GM18505 (cell line): ENCODE measurements at regions not wholly inside any gene's neighbourhood (a gene's known extent, or its start where the extent isn't known, plus 50 kb on each side); places are given as distances from the start of the nearest gene placed in this dataset.
"Not testable (repeated sequence)": the region's sequence is repeated elsewhere in the genome, so short reads cannot be mapped to it uniquely, and the experiment has no call there.

Source experiments
- ATAC-seq: cut with Tn5 transposase; IDR thresholded peaks from one replicate; pipeline ENCODE4 v1.9.1; 2021; ENCODE audit not compliant: unreplicated experiment
- POLR2A ChIP-seq: IDR thresholded peaks from 4 replicates; pipeline ENCODE4 v1.6.1; 2011; ENCODE audit warnings: borderline replicate concordance; ENCODE audit not compliant: insufficient read depth, insufficient read length; ENCODE audit errors: extremely low read depth

DNA sequence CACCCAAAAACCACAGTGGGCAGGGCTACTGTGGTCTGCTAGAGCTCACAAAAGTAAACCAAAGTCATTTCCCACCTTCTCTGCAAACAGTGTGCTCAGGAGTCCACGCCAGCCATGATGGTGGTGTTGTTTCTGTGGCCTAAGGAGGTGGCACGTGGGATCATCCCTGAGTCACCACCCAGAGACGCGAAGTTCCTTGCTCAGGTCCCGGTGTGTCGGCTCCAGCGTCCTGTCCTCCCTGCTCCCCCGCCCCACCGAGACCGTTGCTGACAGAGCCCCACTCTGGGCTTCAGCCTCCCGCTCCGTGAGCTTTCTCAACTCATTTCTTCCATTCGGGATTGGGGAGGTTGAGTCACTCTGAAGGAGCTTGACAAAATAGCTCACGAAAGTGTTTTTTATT lies 118.7 kb downstream of the NPTX2 start:
- ATAC-seq, result no peak
- TF ChIP-seq POLR2A, result no peak

DNA sequence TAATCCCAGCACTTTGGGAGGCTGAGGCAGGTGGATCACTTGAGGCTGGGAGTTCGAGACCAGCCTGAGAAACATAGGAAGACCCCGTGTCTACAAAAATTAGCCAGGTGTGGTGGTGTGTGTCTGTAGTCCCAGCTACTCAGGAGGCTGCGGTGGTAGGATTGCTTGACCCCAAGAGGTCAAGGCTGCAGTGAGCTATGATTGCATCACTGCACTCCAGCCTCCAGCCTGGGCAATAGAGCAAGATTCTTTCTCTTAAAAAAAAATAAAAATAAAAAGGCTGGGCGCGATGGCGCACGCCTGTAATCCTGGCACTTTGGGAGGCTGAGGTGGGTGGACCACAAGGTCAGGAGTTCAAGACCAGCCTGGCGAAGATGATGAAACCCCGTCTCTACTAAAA lies 119.4 kb downstream of the NPTX2 start:
- not testable (repeated sequence) for ATAC-seq

DNA sequence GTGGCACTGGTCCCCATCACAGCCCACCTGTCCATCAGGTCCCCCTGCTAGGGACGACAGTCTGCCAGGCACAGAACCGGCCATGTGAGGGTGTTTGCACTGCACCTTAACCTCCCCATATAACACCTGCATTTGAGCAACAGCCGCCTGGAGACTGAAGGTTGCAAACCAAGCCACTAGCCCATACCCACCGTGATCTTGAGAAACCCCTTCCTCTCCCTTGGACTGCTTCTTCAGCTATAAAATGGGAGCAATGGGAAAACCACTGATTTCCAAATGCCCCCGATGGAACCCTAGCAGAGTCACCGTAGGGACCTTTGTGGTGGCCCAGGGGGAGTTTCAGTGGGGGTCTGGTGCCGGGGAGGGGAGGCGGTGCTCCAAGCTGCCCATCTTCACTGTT lies 120.1 kb downstream of the NPTX2 start:
- no peak for ATAC-seq
- no peak for TF ChIP-seq POLR2A

DNA sequence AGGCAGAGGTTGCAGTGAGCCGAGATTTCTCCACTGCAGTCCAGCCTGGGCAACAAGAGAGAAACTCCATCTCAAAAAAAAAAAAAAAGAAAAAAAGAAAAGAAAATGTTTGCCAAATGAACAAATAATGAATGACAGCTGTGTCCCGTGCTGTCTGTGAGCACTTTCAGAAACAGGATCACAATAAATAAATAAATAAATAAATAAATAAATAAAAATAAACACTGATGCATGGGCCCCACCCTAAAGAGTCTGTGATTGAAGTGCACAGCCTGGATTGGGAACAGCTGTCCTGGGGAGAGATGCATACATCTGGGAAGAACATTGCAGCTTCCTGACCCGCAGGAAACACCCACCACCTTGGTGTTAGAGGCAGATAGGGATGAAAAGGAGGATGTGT lies 123.6 kb downstream of the NPTX2 start:
- TF ChIP-seq POLR2A, result no peak

DNA sequence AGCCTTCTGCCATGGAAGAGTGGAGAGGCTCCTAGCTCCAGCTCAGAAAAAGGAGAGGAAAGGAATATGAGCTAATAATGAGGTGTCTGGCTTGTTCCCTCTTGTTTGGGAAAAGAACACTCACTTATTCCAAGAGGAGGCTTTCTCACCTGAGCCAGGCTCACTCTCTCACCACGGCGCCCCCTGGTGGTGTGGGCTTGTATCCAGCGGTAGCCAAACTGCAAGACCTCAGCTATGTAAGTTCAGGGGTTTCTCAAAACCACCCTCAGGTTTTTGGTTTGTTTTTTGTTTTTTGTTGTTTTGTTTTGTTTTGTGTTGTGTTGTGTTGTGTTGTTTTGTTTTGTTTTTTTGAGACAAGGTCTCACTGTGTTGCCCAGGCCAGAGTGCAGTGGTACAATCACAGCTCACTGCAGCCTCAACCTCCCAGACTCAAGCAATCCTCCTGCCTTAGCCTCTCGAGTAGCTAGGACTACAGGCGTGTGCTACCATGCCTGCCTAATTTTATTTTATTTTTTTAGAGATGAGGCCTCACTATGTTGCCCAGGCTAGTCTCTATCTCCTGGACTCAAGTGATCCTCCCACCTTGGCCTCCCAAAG lies 124.0 kb downstream of the TMEM130 start:
- no peak for ATAC-seq
- no peak for TF ChIP-seq POLR2A

More for the DNA sequence above, 123.6 kb downstream of the NPTX2 start:
- ATAC-seq, result no peak

DNA sequence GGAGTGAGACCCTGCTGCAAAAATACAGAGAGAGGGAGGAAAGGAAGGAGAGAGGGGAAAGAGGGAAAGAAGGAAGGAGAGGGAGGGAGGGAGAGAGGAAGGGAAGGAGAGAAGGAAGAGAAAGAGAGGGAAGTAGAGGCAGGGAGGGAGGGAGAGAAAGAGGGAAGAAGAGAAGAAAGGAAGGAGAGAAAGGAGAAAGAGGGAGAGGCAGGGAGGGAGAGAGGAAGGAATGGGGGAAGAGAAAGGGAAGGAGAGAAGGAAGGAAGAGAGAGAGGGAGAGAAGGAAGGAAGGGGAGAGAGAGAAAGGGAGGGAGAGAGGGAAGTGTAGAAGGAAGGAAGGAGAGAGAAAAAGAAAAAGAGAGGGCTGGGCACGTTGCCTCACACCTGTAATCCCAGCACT lies 121.7 kb downstream of the TMEM130 start:
- no peak for ATAC-seq
- TF ChIP-seq POLR2A, result no peak

DNA sequence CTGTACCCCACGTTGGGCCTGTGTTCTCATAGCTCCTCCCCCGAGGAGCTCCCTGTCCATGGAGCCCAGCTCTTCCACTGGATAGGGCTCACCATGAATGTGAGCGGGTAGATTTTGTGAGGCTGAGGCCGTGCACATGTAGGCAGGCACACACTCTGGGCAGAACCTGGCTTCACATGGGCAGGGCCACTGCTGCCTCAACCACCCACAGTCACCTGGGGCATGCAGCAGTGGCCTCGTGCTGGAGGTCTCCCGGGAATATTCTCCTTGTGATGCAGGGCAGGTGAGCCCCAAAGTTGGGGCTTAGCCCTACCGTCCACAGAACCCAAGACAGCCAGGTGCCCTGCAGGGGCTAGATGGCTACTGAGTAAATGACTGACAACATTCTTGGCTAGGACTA lies 116.6 kb downstream of the TMEM130 start:
- TF ChIP-seq POLR2A, result no peak
- ATAC-seq, result no peak

DNA sequence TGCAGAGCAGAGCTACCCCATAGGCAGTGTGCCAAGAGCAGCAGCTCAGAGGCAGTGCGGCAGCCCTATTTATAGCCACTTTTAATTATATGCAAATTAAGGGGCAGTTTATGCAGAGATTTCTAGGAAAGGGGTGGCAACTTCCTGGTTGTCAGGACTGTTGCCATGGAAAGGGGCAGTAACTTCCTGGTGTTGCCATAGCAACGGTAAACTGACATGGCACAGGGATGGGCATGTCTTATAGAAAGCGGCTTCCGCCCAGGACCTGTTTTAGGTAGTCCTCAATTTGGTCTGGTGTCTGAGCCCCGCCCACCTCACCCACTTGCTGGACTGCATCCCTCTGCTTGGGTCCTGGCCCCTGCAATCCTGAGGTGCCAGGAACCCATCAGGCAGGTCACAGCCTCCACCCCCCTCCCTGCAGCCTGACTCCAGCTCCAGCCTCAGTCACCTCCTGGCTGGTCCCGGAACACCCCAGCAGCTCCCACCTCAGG lies 115.8 kb downstream of the TMEM130 start:
- no peak for ATAC-seq
- no peak for TF ChIP-seq POLR2A

DNA sequence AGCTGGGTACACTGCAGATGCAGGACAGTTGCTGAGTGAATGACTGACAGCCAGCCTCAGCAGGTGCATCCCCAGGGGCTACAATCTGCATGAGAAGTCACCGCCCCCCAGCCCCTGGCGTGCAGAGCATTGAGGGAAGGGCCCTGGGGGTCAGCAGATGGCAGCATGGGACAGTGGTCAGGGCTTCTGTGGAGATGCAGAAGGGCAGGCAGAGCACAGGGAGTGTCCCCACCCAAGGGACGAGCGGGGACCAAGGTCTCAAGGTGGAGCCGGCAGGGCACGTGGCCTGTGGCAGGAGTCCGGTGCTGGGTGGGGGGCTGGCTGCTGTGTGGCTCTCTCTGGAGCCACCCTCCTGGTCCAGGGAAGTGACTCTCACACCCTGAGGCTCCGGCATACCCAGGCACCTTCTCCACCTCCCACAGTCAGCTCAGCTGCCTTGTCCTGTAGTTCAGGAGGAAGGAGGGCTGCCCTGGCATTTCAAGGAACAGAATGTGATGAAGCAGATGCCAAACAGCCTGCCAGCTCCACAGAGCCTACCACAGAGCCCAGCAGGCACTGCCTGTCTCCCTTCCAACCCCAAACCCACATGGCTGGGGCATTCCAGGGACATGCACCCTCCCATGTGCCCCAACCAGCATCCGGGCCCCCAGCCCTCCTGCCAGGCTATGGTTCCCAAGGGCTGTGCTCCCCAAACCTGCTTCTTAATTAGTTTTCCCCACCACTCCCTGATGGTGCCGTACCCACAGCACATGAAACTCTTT lies 114.5 kb downstream of the TMEM130 start:
- no peak for TF ChIP-seq POLR2A
- no peak for ATAC-seq

DNA sequence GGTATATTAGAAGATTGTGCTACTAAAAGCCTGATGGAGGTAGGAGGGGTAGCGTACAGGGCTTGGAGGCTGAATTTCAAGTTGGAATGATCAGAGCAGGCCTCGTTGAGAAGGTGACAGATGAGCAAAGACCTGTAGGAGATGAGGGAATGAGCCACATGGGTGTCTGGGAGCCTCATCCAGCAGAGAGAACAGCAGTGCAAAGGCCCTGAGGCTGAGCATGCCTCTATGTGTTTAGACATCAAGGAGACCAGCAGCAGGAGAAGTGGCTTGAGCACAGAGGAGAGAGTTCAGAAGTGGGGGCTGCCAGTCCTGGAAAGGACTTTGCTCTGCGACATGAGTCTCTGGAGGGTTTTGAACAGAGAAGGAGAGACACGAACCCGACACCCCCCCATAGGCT lies 111.7 kb downstream of the TMEM130 start:
- TF ChIP-seq POLR2A, result no peak

DNA sequence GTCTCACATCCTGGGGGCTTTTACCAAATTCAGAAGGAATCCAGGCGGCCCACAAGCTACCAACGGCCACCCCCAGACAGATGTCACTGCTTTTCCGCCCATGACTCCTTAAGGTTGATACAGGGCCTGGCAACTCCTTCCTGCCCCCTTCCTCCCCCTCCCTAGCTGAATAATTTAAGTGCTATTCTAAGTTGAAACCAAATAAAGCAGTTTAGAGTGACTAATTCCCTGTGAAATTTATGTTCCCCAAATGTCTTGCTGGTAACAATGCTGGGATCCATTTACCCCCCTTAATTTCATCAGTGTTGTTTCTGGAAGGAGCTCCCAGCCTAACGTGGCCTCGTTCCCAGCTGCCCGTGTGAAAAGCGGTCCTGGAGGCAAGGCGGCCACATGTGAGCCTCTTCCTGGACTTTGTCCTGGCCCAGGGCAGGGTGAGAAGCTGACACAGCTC lies 109.6 kb downstream of the TMEM130 start:
- no peak for ATAC-seq
- no peak for TF ChIP-seq POLR2A

More for the DNA sequence above, 111.7 kb downstream of the TMEM130 start:
- ATAC-seq, result no peak

DNA sequence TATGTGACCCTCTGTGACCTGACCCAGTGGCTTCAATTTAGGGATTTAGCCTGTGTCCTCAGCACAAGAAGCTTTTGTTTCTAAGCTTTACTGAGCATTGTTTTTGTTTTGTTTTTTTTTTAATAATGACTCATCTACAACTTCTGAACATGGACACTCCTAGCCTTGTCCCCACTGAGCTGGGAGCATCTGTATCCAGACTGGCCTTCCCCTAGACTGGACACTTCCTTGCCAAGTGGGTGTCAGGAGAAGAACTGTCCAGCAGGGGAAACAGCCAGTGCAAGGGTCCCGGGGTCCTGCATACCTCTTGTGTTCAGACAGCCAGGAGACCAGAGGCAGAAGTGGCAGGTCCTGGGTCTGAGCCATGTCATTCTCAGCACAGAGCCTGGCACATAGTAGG lies 108.6 kb downstream of the TMEM130 start:
- TF ChIP-seq POLR2A, result no peak
- ATAC-seq, result no peak

DNA sequence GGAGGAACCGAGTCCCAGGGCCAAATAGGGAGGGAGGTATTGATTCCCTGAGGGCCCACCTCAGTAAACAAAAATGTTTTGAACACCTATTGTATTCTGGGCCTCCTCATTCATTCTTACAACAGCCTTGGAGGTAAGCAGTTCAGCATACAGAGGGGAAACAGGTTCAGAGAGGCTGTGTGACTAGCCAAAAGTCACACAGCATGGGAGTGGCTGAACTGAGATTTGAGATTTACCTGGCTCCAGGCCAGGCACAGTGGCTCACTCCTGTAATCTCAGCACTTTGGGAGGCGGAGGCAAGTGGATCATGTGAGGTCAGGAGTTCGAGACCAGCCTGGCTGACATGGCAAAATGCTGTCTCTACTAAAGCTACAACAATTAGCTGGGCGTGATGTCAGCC lies 107.2 kb downstream of the TMEM130 start:
- no peak for ATAC-seq
- no peak for TF ChIP-seq POLR2A

DNA sequence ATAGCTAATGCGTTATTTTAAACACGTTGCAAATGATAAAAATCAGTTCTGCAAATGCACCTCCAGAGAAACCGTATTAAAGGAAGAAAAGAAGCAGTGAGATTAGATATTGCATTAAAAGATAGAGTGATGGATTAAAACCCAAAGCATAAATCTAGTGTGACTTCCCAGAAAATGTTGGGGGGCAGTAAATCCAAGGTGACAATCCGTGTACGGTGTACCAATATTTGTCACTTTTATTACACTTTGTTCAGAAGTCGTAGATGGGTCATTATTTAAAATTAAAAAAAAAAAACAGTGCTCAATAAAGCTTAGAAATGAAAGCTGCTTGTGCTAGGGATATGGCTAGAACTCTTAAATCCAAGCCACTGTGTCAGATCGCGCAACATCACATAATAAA lies 106.4 kb downstream of the TMEM130 start:
- ATAC-seq, result no peak
- no peak for TF ChIP-seq POLR2A
